ENCODE measurements at regions not wholly inside any gene's neighbourhood (a gene's known extent, or its start where the extent isn't known, plus 50 kb on each side); places are given as distances from the start of the nearest gene placed in this dataset.

- TF ChIP-seq POLR2A (IDR thresholded peaks at IDR 0.05) (no peak), CTCF (IDR thresholded peaks at IDR 0.05) (no peak)
- H3K9me3 ChIP-seq = no peaks in the 10 kb centered on the region
- ATAC-seq (no peak), DNase-seq (no peak)
- H3K27ac ChIP-seq = no peak overlapping the region
- no peak overlapping the region for H3K4me3 ChIP-seq
- no peaks in the 10 kb centered on the region for H3K36me3 ChIP-seq (replicated peaks in 1 of 2; ENCODE audit: insufficient read depth in 1 of 2, low read depth in 2 of 2)
- intact Hi-C loops (cut with DNase I) = no loop called here
- H3K4me1 ChIP-seq = no peaks in the 10 kb centered on the region
- H3K27me3 ChIP-seq = no peaks in the 10 kb centered on the region
- WGBS, 2 donors = 73 to 77% methylated on average over 10 to 14 of the region's 16 CpGs
These were observed 151.6 kb upstream of the HDAC4 start for GRCh38 chr2:239552213-239552926.

- TF ChIP-seq CTCF (IDR thresholded peaks at IDR 0.05) (no peak), POLR2A (IDR thresholded peaks at IDR 0.05) (no peak)
- DNase-seq = no peak
- WGBS, 2 donors = 69 to 77% methylated on average over 5 to 6 of the region's 6 CpGs
These were observed 150.4 kb upstream of the HDAC4 start for GRCh38 chr2:239551206-239551605.

GRCh38 chr2:239550357-239550756, 149.5 kb upstream of the HDAC4 start:
- intact Hi-C loops (cut with DNase I) = no loop called here
- no peaks in the 10 kb centered on the region for H3K4me1 ChIP-seq
- no peak overlapping the region for H3K4me3 ChIP-seq
- DNase-seq = no peak
- no peak for ATAC-seq
- H3K9me3 ChIP-seq = no peaks in the 10 kb centered on the region
- TF ChIP-seq POLR2A (IDR thresholded peaks at IDR 0.05) = no peak
- TF ChIP-seq CTCF (IDR thresholded peaks at IDR 0.05) = no peak
- no peaks in the 10 kb centered on the region for H3K27me3 ChIP-seq
- WGBS, 2 donors = 34 to 47% methylated on average over 2 to 3 of the region's 3 CpGs
- no peak overlapping the region for H3K27ac ChIP-seq
- H3K36me3 ChIP-seq (replicated peaks in 1 of 2; ENCODE audit: insufficient read depth in 1 of 2, low read depth in 2 of 2) = no peaks in the 10 kb centered on the region

More at GRCh38 chr2:239551206-239551605, 150.4 kb upstream of the HDAC4 start:
- H3K27ac ChIP-seq = no peak overlapping the region
- H3K4me1 ChIP-seq = no peaks in the 10 kb centered on the region
- H3K27me3 ChIP-seq = no peaks in the 10 kb centered on the region
- no peaks in the 10 kb centered on the region for H3K9me3 ChIP-seq
- H3K4me3 ChIP-seq = no peak overlapping the region
- ATAC-seq = no peak
- intact Hi-C loops (cut with DNase I) = no loop called here
- H3K36me3 ChIP-seq (replicated peaks in 1 of 2; ENCODE audit: insufficient read depth in 1 of 2, low read depth in 2 of 2) = no peaks in the 10 kb centered on the region

GRCh38 chr2:239549711-239550255, 149.0 kb upstream of the HDAC4 start:
- no peaks in the 10 kb centered on the region for H3K9me3 ChIP-seq
- no peak overlapping the region for H3K27ac ChIP-seq
- intact Hi-C loops (cut with DNase I) = no loop called here
- no peak overlapping the region for H3K4me3 ChIP-seq
- no peak for TF ChIP-seq CTCF (IDR thresholded peaks at IDR 0.05)
- no peak for TF ChIP-seq POLR2A (IDR thresholded peaks at IDR 0.05)
- no peaks in the 10 kb centered on the region for H3K27me3 ChIP-seq
- no peaks in the 10 kb centered on the region for H3K36me3 ChIP-seq (replicated peaks in 1 of 2; ENCODE audit: insufficient read depth in 1 of 2, low read depth in 2 of 2)
- DNase-seq = peak in 2 of 4 donors; percentile 13 to 23
- no peaks in the 10 kb centered on the region for H3K4me1 ChIP-seq
- WGBS, 2 donors = 65 to 76% methylated on average over 10 of the region's 10 CpGs
- no peak for ATAC-seq
